ENCODE measurements at regions not wholly inside any gene's neighbourhood (a gene's known extent, or its start where the extent isn't known, plus 50 kb on each side); places are given as distances from the start of the nearest gene placed in this dataset.
A peak's percentile ranks its signal among the peaks of the same experiment; 100 is the strongest.

DNA sequence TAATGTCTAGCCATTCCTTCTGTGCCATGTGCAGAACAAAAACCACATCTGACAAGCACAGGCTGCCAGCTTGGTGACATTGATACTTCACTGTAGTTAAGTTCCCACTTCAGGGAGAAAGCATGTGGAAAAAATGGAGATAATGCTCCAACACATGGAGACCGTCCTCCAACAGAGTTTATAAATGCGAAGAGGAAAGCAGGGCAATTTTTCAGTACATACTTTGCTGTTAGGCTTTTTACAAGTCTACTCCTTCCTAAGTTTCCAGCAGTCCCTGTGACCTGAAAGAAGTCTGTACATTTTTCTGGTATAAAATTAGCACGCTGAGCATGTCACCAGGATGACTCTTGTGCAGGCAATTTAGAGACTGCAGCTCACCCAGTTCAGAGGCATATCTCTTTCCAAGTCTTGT lies 766.9 kb upstream of the IGFBP7 start:
- TF ChIP-seq, protein P1, sequence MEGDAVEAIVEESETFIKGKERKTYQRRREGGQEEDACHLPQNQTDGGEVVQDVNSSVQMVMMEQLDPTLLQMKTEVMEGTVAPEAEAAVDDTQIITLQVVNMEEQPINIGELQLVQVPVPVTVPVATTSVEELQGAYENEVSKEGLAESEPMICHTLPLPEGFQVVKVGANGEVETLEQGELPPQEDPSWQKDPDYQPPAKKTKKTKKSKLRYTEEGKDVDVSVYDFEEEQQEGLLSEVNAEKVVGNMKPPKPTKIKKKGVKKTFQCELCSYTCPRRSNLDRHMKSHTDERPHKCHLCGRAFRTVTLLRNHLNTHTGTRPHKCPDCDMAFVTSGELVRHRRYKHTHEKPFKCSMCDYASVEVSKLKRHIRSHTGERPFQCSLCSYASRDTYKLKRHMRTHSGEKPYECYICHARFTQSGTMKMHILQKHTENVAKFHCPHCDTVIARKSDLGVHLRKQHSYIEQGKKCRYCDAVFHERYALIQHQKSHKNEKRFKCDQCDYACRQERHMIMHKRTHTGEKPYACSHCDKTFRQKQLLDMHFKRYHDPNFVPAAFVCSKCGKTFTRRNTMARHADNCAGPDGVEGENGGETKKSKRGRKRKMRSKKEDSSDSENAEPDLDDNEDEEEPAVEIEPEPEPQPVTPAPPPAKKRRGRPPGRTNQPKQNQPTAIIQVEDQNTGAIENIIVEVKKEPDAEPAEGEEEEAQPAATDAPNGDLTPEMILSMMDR (conservative IDR thresholded peaks at IDR 0.05; ENCODE audit: low read depth, low read length): no peak
- no peak overlapping the region for H3K4me3 ChIP-seq (ENCODE audit: low read depth, low read length)
- DNase-seq (ENCODE audit: low read depth): no peak

DNA sequence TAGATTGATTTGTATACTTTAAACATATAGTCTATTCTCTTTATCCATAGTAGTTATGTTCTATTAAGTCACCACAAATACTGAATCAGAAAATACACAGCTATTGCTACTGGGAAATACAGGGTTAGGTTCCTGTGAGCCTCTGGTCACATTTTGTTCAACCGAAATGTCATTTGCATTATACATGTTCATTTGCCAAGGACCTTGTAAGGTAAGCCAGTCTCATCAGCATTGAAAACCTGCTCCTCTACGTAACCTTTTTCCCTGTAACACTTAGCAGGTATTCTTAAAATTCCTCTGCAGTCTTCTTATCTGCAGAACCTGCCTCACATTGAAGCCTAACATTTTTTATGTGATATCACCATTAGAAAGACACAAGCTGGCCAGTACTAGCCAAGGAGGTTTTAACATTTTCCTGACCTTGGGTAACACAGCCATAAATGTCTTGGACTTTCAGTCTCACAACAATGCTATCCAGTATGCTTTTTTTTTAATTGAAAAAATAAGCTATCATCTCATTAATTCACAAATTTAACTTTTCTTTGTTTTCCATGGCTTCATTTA lies 765.7 kb upstream of the IGFBP7 start:
- TF ChIP-seq, protein P1 (conservative IDR thresholded peaks at IDR 0.05; ENCODE audit: low read depth, low read length): no peak
- H3K4me3 ChIP-seq (ENCODE audit: low read depth, low read length): no peak overlapping the region
- DNase-seq (ENCODE audit: low read depth): no peak

DNA sequence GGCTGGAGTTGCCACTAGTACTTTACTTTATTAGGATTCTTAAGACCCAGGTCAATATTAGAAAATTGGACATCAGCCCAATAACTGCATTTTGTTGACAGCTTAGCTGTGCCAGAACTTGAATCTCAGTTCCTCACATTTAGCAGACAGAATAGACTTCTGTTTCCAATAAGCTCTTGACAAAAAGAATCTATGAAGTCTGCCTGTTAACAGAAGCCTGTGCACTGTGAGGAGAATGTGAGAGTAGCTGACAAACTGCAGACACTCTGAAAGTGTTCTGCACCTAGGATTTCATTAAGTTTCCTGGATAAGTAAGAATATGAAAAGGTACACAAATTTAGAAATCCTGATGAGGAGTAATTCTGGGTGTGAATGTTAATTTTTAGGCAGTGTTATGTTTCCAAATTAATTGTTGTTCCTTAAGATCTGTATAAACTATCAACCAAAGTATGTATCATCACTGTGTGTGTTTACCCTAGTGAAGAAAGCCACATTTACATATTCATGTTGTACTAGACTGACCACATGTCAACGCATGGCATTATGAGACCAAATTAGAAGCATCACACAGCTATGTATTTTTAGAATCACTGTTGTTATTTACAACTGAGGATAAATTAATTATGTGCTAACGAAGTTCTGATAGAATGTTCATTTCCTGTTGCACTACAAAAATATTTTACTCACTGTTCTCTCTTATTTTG lies 756.4 kb upstream of the IGFBP7 start:
- H3K4me3 ChIP-seq (ENCODE audit: low read depth, low read length): no peak overlapping the region
- DNase-seq (ENCODE audit: low read depth): no peak
- TF ChIP-seq, protein P1 (conservative IDR thresholded peaks at IDR 0.05; ENCODE audit: low read depth, low read length): no peak

DNA sequence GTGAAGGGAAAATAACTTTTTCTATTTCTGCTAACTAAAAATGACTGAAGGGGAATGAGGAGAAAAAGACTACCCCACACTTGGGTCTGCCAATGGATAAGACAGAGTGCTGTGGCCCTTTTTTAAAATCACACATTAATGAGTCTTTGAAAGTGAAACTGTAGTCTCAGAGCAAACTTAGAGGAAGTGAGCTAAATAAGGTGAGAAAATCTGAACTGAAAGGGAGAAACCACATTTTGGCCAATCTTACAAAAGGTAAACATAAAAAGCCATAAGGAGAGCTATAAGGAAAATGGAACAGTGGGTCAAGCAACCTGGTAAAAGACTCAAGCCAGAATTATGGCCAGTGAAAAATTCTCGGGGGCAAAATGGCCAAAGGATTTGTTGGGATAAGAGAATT lies 755.1 kb upstream of the IGFBP7 start:
- no peak for DNase-seq (ENCODE audit: low read depth)
- TF ChIP-seq, protein P1 (conservative IDR thresholded peaks at IDR 0.05; ENCODE audit: low read depth, low read length): no peak
- no peak overlapping the region for H3K4me3 ChIP-seq (ENCODE audit: low read depth, low read length)

DNA sequence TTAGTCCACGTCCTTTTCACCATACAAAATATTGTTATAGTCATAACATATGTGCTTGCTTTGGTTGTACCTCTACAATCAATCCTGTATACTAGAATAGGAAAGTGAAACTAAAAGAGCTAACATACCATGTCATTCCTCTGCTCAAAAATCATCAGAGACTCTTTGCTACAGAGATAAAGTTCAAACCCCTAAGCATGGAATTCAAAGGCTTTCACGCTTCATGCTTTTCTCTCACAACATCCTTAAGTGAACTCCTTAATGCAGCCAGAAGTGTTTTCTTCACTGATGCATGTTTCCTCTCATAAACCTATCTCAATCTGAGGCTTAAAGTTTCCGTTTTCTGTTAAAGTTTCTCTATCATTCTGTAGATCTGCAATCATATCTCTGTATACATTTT lies 744.6 kb upstream of the IGFBP7 start:
- TF ChIP-seq, protein P1 (conservative IDR thresholded peaks at IDR 0.05; ENCODE audit: low read depth, low read length): no peak
- peak; percentile 57 for DNase-seq (ENCODE audit: low read depth)
- H3K4me3 ChIP-seq (ENCODE audit: low read depth, low read length): peak overlapping the region; percentile 5

DNA sequence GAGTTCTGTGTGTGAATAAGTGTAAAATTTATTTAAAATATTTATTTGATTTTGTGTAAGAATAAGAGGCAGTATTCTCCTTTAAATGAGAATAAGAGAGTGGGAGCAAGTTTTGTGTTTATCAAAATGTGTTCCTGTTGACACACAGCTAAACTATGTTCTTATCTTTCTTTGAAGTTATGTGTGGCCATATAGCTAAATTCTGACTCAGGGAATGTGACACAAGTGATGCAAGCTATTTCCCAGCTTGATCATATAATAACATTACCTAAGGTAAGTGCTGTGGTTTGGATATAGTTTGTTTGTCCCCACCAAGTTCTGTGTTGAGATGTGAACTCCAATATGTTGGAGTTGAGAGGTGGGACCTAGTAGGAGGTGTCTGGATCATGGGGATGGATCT lies 740.0 kb upstream of the IGFBP7 start:
- TF ChIP-seq, protein P1 (conservative IDR thresholded peaks at IDR 0.05; ENCODE audit: low read depth, low read length): no peak
- H3K4me3 ChIP-seq (ENCODE audit: low read depth, low read length): no peak overlapping the region
- no peak for DNase-seq (ENCODE audit: low read depth)

DNA sequence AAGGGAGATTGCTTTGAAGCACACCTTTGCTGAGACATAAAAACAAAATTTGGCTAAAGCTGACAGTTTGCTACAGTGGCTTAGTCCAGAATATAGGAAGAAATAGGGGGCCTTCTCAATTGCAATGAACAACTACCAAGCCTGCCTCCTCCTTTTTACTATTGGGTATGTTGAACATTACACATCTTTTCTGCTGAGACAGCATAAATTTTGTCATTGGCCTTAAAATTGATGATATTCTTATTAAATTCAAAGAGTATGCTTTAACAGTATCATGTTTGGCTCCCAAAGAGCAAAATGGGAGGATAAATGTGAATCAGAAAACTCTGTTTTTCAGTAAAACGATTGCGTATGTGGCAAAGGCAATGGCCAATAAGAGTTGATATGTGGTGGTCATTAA lies 721.9 kb upstream of the IGFBP7 start:
- DNase-seq (ENCODE audit: low read depth): no peak
- H3K4me3 ChIP-seq (ENCODE audit: low read depth, low read length): no peak overlapping the region
- TF ChIP-seq, protein P1 (conservative IDR thresholded peaks at IDR 0.05; ENCODE audit: low read depth, low read length): no peak
